ENCODE measurements at regions not wholly inside any gene's neighbourhood (a gene's known extent, or its start where the extent isn't known, plus 50 kb on each side); places are given as distances from the start of the nearest gene placed in this dataset.

GRCh38 chr4:141376769-141377168 is 156.1 kb downstream of the ZNF330 start:
- Histone ChIP-seq H3K4me1 (ENCODE audit: control insufficient read depth in 2 of 3, insufficient read depth in 2 of 3, low read depth in 1 of 3, low read length in 3 of 3) (no peaks in the 10 kb centered on the region), H3K9ac (ENCODE audit: low read length in 3 of 3) (no peak overlapping the region), H3K9me3 (ENCODE audit: control insufficient read depth in 2 of 3, insufficient read depth in 1 of 3, low read length in 3 of 3) (no peaks in the 10 kb centered on the region), H3K36me3 (ENCODE audit: control insufficient read depth in 2 of 3, insufficient read depth in 3 of 3, low read length in 3 of 3) (no peaks in the 10 kb centered on the region), H3K4me3 (ENCODE audit: low read length in 3 of 3) (no peak overlapping the region), H3K27ac (ENCODE audit: low read depth in 2 of 2, low read length in 2 of 2) (no peak overlapping the region), H3K27me3 (ENCODE audit: control insufficient read depth, insufficient read depth, low read length) (no peaks in the 10 kb centered on the region)
- FAIRE-seq (no peak), DNase-seq (no peak)
- intact Hi-C loops (cut with DNase I) = no loop called here
- TF ChIP-seq CTCF (IDR thresholded peaks at IDR 0.05; ENCODE audit: borderline replicate concordance, extremely low read depth, insufficient read depth) = no peak

GRCh38 chr4:141387299-141387698 is 166.6 kb downstream of the ZNF330 start:
- no peaks in the 10 kb centered on the region for H3K4me1 ChIP-seq (ENCODE audit: control insufficient read depth in 2 of 3, insufficient read depth in 2 of 3, low read depth in 1 of 3, low read length in 3 of 3)
- no peaks in the 10 kb centered on the region for H3K36me3 ChIP-seq (ENCODE audit: control insufficient read depth in 2 of 3, insufficient read depth in 3 of 3, low read length in 3 of 3)
- H3K27ac ChIP-seq (ENCODE audit: low read depth in 2 of 2, low read length in 2 of 2) = no peak overlapping the region
- H3K9ac ChIP-seq (ENCODE audit: low read length in 3 of 3) = no peak overlapping the region
- no peaks in the 10 kb centered on the region for H3K27me3 ChIP-seq (ENCODE audit: control insufficient read depth, insufficient read depth, low read length)
- H3K9me3 ChIP-seq (ENCODE audit: control insufficient read depth in 2 of 3, insufficient read depth in 1 of 3, low read length in 3 of 3) = no peaks in the 10 kb centered on the region
- intact Hi-C loops (cut with DNase I) = no loop called here
- no peak for TF ChIP-seq CTCF (IDR thresholded peaks at IDR 0.05; ENCODE audit: borderline replicate concordance, extremely low read depth, insufficient read depth)
- FAIRE-seq (peak; percentile 58), DNase-seq (no peak)
- H3K4me3 ChIP-seq (ENCODE audit: low read length in 3 of 3) = no peak overlapping the region

DNA sequence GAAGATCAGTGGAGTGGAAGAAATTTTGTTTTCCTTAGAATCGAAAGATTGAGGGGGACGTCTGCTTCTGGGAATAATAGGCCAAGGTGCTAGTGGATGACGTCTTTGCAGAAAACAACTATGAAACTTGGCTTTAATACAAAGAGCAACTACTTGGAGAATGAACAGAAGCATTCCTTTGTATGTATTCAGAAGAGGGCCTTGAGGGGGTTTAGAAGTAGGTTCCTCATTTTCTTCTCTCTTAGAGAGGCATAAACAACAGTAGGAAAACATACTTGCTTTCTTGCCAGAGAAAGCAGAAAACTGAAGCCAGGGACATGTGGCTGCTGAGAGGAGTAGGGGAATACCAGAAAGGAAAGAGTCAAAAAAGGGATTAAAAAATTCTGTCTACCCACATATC is 167.8 kb downstream of the ZNF330 start:
- Histone ChIP-seq H3K4me1 (ENCODE audit: control insufficient read depth in 2 of 3, insufficient read depth in 2 of 3, low read depth in 1 of 3, low read length in 3 of 3) (no peaks in the 10 kb centered on the region), H3K9me3 (ENCODE audit: control insufficient read depth in 2 of 3, insufficient read depth in 1 of 3, low read length in 3 of 3) (no peaks in the 10 kb centered on the region), H3K36me3 (ENCODE audit: control insufficient read depth in 2 of 3, insufficient read depth in 3 of 3, low read length in 3 of 3) (no peaks in the 10 kb centered on the region), H3K27ac (ENCODE audit: low read depth in 2 of 2, low read length in 2 of 2) (no peak overlapping the region), H3K4me3 (ENCODE audit: low read length in 3 of 3) (no peak overlapping the region), H3K9ac (ENCODE audit: low read length in 3 of 3) (no peak overlapping the region), H3K27me3 (ENCODE audit: control insufficient read depth, insufficient read depth, low read length) (no peaks in the 10 kb centered on the region)
- FAIRE-seq (no peak), DNase-seq (no peak)
- intact Hi-C loops (cut with DNase I) = no loop called here
- TF ChIP-seq CTCF (IDR thresholded peaks at IDR 0.05; ENCODE audit: borderline replicate concordance, extremely low read depth, insufficient read depth) = no peak

DNA sequence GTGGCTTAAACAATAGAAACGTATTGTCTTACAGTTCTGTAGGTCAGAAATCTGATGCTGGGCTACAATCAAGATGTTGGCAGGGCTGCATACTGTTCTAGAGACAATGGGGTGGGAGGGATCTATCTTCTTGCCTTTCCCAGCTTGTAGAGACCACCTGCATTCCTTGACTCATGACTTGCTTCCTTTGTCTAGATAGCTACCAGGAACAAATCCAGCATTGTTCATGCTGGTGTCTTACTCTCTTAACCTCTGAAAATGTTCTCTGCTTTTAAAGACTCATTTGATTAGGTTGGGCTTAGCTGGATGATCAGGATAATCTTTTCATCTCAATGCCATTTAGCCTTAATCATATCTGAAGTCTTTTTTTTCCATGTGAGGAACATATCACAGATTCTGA is 169.0 kb downstream of the ZNF330 start:
- no peaks in the 10 kb centered on the region for H3K27me3 ChIP-seq (ENCODE audit: control insufficient read depth, insufficient read depth, low read length)
- no peaks in the 10 kb centered on the region for H3K36me3 ChIP-seq (ENCODE audit: control insufficient read depth in 2 of 3, insufficient read depth in 3 of 3, low read length in 3 of 3)
- DNase-seq (no peak), FAIRE-seq (no peak)
- intact Hi-C loops (cut with DNase I) = no loop called here
- no peaks in the 10 kb centered on the region for H3K4me1 ChIP-seq (ENCODE audit: control insufficient read depth in 2 of 3, insufficient read depth in 2 of 3, low read depth in 1 of 3, low read length in 3 of 3)
- H3K9me3 ChIP-seq (ENCODE audit: control insufficient read depth in 2 of 3, insufficient read depth in 1 of 3, low read length in 3 of 3) = no peaks in the 10 kb centered on the region
- TF ChIP-seq CTCF (IDR thresholded peaks at IDR 0.05; ENCODE audit: borderline replicate concordance, extremely low read depth, insufficient read depth) = no peak
- H3K27ac ChIP-seq (ENCODE audit: low read depth in 2 of 2, low read length in 2 of 2) = no peak overlapping the region
- no peak overlapping the region for H3K4me3 ChIP-seq (ENCODE audit: low read length in 3 of 3)
- no peak overlapping the region for H3K9ac ChIP-seq (ENCODE audit: low read length in 3 of 3)
